Inflammatory macrophage treated with lipopolysaccharide for 1 hour (primary cell): ENCODE measurements at regions not wholly inside any gene's neighbourhood (a gene's known extent, or its start where the extent isn't known, plus 50 kb on each side); places are given as distances from the start of the nearest gene placed in this dataset.
"Not testable (repeated sequence)": the region's sequence is repeated elsewhere in the genome, so short reads cannot be mapped to it uniquely, and the experiment has no call there.

ENCODE experiments used
- DNase-seq, 2 donors: peaks; one replicate each; pipeline ENCODE4 v3.0.0-alpha.2; 2020 to 2022

GRCh38 chr15:25624504-25625177 lies 185.8 kb upstream of the UBE3A start:
- DNase-seq = no peak

- DNase-seq = no peak
Observed at GRCh38 chr15:25623708-25624107, 184.9 kb upstream of the UBE3A start.

GRCh38 chr15:25620466-25620865 lies 181.6 kb upstream of the UBE3A start:
- no peak for DNase-seq

GRCh38 chr15:25619761-25620160 lies 180.9 kb upstream of the UBE3A start:
- no peak for DNase-seq

DNA sequence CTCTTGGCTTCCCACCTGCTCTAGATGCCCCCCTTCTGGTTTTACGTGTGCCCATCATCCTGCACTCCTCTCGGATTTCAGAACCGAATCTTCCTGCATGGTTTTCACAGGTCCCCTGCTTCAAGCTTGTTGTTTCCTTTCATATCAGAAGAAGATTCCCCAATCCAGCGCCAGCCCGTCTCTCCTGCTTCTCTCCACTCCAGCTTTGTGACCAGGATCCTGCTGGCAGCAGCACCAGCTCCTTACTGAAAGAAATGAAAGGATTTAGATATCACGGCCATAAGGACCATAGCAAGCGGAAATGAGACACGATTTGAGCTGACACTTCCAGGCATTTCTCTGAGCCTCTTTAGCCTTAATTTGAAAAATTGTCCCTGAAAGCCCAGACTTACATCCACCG lies 180.3 kb upstream of the UBE3A start:
- no peak for DNase-seq

- no peak for DNase-seq
Observed at GRCh38 chr15:25618161-25618560, 179.3 kb upstream of the UBE3A start.

DNA sequence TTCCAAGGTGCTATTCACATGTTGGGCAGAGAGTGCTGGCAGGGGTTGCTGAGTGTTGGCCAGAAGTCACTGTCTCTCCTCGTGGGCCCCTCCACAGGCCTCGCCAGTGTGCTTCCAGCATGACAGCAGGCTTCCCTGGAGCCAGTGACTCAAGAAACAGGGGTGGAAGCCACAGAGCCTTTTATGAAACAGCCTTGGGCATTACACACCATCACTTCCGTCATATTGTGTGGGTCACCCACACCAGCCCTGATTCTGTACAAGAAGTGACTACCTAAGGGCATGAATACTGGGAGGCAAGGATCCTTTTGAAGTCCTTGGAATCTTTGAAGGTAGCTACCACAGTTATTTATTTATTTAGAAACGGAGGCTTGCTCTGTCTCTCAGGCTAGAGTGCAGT lies 177.6 kb upstream of the UBE3A start:
- no peak for DNase-seq

DNA sequence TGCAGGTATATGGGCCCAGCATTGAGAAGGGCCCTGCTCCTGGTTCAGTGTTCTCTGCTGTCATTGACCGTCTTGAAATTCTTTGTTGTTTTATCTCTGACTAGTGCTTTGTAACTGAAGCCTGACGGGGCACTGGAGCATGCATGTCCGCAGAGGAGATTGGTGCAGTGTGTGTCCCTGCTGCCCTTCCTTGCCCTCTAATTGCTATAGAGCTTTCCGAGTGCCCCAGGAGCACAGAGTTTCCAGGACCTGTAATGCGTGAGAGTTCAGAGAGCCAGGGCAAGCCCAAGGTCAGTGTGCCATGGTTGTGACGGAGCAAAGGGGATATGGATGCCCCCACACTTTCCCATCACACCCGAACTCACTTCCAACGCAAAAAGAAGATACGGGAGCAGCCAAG lies 174.3 kb upstream of the UBE3A start:
- DNase-seq = no peak

DNA sequence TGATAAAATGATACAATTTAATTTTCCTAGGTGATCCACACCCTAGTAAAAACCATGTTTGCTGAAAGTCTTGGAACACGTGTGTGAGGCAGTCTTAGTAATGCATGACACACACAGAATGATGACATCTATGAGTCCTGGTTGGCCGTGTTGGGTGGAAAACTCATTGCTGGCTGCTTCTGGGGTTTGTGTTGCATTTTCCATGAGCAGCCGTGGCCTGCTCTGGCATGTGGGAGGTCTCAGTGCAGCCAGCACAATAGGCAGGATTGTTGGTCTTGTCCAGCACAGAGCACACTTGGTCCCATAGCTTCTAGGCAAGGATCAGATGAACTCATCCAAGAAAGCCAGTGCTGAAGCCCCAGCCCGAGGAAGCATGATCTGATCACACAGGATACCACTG lies 172.8 kb upstream of the UBE3A start:
- no peak for DNase-seq

DNA sequence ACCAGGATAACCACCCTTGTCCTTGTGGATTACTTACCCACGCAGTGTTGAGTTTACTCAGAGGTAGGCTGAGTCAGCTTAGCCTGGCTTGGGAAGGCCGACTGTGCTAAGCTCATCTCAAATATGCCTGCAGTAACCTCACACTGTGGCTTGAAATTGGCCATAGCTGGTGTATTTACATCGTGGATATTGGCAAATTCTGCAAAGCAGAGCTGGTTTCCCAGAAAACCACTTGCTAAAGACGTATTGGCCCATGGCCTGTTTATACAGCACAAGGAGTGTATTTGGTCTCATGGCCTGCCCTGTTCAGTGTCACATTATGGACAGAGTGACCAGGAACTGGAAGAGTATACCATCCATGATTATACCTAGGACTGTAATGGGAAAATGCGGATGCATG lies 170.5 kb upstream of the UBE3A start:
- no peak for DNase-seq

DNA sequence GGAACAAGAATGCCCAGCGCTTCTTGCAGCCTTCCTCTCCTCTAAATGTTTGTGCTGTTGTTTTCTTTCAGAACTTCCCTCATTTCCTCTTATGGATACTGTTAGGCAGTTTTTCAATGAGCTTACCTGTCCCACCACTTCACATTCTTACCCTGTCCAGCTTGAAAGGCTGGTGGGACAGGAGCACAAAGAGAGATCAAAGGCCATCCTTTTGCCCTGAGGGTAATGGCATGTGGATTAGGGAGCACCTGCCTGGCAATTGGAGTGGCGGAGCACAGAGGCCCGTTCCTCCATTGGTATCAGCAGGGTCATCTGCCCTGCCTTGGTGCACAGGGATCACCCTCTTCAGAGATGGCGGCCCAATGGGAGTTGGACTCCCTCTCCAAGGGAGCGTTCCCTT lies 170.1 kb upstream of the UBE3A start:
- DNase-seq = no peak

DNA sequence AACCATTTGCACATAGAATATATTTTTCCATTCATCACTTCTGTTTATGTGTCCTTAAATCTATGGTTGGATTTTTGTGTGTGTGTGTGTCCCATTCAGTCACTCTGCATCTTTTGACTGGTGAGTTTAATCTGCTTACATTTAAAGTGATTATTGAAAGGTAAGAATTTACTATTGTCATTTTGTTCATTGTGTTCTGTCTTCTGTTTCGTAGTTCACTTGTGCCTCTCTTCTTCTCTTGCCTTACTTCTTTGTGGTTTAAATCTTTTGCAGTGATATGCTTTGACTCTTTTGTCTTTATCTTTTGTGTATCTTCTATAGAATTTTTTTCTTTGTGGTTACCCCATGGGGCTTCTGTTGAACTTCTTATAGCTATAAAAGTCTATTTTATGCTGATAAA lies 166.3 kb upstream of the UBE3A start:
- DNase-seq = no peak

GRCh38 chr15:25600751-25601150 lies 161.9 kb upstream of the UBE3A start:
- DNase-seq = no peak

DNA sequence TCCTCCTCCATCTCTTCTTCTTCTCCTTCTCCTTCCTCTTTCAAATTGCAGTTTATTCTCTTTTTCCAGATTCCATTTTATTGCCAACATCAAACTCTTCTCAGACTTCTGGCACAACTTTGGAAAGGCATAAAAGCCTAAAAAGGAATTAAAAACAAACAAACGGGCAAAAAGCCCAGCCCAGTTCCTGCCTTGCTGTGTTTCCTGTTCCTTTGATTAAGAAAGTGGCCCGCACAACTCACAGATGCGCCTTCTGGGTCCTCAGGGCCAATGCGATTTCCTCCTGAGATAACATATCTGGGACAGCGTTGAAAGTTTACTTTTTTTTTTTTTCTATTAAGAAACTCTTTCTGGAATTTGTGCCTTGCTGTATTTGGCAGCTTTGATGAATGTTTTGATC lies 158.7 kb upstream of the UBE3A start:
- no peak for DNase-seq

DNA sequence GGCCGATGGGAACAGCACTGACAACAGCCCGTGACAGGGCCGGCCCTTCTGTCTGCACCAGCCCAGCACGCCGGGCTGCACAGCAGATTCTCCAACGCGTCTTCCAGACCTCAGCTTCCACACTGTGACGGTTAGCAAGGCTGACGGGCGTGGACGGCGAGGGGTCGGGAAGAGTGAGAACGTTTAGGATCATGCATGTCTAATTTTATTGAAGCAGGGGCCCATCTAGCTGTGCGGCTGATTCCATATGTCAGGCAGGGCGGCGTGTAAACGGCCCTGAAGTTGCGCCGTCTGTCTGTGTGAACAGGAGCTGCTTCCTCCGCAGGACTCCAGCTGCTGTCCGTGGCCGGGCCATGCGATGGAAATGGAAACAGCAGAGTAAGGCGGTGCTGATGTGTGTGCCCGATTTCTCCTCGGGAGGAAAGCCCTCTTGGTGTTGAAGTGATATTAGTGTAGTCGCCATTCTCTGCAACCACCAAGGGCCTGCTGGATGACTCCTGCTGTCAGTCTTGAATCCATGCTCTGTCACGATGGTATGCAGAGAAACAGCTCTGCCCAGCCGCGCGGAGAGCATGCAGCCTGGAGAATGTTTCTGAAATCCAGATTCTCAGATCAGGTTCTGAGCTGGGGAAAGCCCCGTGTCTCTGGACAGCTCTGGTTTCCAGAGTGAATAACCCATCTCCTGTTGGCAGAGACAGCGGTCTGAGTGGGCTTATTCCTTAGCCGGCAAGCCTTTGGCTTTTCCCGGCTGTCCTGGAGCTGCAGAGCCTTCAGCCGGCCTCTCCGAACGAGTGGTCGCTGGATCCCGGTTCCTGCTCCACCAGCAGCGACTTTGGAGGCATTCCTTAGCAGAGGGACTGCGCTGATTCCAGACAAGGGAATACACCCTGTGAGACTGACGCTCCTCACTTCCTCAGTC lies 158.1 kb upstream of the UBE3A start:
- DNase-seq = no peak

DNA sequence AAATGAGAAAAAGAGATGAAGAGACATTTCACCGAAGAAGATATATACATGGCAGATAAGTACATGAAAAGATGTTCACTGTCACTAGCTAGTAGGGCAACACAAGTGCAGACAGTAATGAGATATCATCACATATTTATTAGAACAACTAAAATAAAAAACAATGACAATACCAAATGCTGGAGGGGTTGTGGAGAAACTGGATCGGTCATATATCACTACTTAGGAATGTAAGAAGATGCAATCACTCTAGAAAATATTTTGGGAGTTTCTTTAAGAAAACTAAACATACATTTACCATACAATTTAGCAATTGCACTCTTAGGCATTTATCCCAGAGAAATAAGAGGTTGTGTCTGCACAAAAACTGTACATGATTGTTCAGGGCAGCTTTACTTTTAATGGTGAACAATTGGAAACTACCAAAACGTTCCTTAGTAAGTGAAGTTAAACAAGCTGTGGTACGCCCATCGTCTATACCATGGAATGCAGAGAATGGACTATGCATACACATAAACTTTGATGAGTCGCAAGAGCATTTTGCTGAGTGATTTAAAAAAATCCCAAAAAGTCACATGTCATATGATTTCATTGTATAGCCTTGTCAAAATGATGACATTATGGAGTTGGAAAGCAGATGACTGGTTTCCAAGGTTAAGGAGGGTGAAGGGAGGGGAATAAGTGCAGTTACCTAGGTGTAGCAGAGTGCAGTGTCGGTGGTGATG lies 149.0 kb upstream of the UBE3A start:
- no peak for DNase-seq

GRCh38 chr15:25582886-25583285 lies 144.1 kb upstream of the UBE3A start:
- no peak for DNase-seq

GRCh38 chr15:25579127-25579526 lies 140.3 kb upstream of the UBE3A start:
- DNase-seq = no peak

DNA sequence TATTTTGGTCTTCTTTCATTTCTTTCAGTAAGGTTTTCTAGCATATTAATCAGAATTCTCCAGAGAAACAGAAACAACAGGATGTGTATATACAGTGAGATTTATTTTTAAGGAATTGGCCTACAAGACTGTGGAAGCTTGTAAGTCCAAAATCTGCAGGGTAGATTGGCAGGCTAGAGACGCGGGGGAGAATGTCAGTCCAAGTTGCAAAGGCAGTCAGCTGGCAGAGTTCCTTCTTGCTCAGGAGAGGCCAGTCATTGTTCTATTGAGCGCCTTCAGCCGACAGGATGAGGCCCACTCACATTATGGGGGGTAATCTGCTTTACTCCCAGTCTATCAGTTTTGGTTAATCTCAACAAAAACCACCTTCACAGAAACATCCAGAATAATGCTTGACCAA lies 133.4 kb upstream of the UBE3A start:
- DNase-seq = no peak

- DNase-seq = no peak
Observed at GRCh38 chr15:25568751-25569150, 129.9 kb upstream of the UBE3A start.

DNA sequence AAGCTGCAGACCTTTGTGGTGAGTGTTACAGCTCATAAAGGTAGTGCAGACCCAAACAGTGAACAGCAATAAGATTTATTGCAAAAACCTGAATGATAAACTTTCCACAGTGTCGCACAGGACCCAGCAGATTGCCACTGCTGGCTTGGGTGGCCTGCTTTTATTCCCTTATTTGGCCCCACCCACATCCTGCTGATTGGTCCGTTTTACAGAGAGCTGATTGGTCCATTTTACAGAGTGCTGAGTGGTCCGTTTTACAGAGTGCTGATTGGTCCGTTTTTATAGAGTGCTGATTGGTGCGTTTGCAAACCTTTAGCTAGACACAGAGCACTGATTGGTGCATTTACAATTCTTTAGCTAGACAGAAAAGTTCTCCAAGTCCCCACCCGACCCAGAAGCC lies 127.7 kb upstream of the UBE3A start:
- not testable (repeated sequence) for DNase-seq

DNA sequence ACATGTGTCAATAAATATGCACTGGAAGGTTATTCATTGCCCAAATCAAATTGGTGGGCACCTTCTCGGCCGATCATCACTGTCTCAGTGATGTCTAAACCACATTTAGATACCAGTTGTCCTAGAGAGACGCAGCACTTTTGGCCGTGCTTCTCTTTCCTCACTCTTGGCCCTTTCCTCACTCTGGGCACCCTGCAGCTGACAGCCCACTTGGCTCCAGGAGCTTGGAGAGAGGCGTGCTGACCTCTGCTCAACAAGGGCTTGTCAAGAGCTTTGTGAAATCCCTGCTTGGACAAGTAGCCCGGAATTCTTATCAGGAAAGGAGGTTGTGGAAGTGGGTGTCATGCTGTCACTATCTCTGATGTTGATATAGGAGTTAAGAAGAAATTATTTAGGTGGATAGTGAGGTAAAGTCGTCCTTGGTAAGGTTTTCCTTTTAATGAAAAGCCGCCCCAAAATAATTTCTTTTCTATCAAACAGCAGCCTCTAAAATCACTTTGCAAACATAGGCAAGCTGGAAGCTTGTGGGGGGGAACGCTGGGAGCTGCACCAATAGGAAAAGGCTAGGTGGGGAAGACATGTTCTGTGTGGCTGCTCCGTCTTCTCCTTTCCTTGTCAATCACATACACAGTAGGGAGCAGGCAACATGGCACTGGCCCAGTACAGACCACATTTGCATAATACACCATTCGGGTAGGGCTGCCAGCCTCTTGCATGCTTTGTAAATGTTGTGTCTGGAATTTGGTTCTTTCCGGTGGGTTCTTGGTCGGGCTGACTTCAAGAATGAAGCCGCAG lies 126.8 kb upstream of the UBE3A start:
- DNase-seq = no peak

- DNase-seq = no peak
Observed at GRCh38 chr15:25563596-25563995, 124.8 kb upstream of the UBE3A start.
